Muscle of arm (tissue), 1 donor: ENCODE measurements at regions not wholly inside any gene's neighbourhood (a gene's known extent, or its start where the extent isn't known, plus 50 kb on each side); places are given as distances from the start of the nearest gene placed in this dataset.
A peak's percentile ranks its signal among the peaks of the same experiment; 100 is the strongest.

Experiments used
- DNase-seq: peaks from one replicate; pipeline ENCODE4 v3.0.0-alpha.2; 2013

DNA sequence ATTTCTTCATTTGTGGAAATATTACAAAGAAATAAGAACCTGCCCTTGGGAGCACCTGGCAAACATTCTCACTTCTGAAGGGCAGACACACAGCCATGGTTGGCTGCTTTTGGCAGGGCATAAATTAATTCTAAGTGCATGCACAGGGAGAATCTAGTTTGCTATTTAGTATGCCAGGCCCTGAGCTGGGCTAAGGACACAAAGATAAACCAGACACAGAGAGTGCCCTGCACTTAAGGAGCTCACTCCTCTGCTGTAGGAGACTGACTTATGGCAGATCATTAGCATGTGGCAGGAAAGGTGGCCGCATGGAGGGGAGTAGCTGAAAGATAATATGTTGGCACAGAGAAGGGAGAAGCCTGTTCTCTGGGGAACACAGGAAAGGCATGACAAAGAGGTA is 367.0 kb downstream of the LPIN1 start:
- DNase-seq, result no peak

DNA sequence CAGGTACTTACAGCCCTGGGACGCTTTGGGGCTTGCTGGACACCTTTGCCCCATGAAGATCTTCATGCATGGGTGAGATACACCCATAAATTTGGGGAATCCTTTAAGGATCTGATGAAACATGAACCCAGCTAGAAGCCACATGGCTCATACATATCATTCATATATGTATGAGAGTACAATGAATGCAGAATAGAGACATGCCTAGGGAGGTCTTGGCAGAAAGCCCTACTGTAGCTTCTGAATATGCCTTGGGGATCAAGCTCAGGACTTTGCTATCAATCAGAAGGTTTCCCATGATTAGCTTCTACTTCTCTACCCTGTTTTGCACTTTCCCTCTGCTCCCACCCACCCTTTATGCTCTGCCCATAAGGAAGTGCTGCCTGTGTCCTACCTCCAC is 368.4 kb downstream of the LPIN1 start:
- DNase-seq, result no peak

DNA sequence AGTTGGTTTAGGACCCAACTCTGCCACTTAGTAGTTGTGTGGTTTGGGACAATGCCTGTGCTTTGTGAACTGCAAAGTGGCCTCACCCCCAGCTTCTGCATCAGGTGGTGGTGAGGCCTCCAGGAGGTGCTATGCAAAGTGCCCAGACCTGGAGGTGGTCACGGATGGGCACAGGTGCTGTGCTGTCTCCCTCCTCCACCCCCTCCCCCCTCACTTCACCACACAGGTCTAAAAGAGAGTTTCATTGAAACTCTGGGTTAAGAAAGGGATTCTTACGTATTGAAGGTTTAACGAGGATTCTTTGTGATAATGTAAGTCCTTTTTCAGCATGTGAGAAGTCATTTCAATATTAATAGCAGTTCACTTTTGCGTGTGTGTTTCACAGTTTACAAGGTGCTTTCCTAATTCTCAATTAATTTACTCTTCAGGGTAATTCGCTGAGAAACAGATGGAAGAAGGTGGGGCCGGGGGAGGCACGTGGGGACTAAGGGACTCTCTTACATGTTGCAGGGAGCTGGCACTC is 369.9 kb downstream of the LPIN1 start:
- DNase-seq, result no peak

DNA sequence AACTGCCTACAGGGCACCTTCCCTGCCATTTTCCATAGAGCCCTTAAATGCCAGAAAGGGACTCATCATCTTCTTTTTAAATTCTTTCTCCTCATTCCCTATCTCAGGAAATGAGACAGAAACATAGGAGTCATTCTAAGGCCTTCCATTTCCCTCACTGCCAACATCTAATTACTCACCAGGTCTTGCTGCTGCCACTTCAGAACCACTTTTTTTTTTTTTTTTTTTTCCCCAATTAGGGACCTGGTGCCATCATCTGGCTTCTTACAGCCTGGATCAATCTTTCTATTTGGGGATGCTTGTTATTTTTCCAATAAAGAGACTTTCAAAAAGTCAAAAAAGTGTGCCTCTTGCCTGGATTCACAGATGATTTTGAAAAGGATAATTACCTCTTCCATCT is 373.4 kb downstream of the LPIN1 start:
- DNase-seq, result no peak

DNA sequence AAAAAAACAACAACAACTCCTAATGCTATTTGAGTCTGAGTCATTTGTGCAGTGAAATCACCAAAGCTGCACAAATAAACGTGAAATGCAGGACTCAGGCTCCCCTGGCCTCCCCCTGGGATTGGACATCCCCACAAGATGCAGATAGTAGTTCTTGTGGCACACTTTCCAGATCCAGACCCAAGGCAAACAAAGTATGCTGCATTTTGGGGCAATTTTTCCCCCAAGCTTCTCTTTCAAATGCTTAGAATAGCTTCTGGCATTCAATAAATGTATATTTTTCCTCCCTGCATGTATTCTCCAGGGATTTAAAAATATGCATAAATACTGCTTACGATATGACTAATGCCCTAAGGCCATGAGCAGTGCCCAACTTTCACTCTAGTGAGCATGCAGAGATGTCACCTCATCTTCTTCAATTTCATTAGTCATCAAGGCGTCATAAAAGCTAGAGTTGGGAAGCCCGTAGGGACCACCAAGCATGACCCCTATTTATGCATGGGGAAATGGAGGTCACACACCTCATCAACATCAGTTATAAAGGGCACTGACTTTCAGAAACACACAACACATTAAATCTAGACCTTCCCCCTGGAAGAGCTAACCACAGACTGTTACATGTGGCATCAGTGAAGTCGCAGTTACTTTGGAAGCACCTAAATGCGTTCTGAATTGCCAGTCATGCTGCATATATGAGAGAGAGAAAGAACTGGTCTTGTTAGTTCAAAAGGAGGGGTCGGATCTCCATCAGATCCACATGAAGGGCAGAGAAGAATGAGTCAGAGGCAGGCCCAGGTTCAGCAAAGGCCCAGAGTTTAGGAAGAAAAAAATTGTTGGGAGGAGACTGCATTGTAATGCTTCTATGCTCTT is 374.1 kb downstream of the LPIN1 start:
- no peak for DNase-seq

DNA sequence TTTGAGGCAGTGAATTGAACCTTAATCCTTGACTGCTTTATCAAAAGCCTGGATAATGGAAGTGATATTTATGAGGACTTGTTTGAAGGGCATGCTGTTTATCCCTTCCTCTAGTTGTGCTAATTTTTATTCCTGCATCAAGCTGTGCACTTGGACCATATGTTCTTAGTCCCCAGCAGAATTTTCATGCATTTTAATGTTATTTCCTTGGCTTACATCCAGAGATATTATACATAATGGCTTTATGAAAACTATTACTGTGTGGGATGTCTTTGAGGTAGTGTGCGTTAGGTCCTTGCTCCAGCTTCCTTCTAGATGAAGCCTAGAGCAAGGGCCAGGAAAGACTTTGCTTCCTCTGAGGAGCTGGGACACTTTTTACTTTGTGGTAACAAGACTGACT is 378.4 kb downstream of the LPIN1 start:
- DNase-seq, result no peak

DNA sequence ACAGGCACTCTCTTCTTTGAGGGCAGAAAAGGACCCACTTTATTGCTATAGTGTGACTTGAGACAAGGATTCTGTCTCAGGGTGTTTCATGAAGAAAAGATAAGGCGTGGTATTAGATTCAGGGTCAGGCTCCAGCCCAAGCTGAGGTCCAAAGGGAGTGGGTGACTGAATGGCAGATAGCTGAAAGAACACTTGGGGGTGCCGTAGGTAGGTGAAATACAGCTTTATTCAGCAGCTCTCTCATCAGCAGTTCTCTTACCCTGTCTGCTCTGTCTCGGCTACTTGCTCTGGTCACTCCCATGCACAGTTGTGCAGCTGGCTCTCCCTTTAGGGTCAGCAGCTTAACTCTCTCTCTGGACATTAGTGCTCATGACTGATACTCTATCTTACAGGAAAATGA is 379.9 kb downstream of the LPIN1 start:
- DNase-seq, result no peak

DNA sequence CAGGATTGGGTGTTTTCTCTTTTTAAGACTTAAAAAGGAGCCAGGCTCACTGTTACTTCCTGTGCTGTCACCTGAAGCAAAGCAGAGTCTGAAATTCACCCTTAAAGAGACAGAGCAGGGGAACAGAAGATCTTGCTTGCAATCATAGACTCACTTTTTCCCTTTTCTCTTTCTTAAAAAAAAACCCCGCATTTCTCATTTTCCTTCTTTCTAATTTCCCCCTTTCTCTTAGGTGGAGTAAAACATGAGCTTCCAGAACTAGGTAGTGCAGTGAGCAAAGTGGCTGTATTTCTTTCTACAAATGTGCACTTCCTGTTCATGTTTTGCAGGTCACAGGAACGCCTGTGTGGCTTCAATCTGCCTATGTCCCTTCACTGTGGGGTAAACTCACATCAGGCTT is 381.2 kb downstream of the LPIN1 start:
- no peak for DNase-seq

DNA sequence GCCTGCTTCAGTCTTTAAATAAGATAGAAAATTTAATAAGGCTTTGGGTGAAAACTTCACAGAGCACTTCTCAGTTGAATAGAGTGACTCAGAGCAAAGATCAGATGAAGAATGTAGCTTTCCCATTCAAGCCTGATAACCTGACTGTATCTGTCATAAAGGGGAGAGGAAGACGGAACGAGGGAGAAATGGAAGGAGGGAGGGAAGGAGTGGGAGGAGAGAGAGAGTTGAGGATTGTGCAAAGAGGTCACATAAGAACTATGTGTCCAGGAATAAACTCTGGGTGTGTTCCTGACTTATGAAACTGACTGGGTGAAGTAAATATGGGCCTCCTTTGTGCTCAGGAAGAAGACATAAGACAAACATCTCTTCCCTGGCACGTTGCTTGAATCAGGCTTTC is 385.5 kb downstream of the LPIN1 start:
- no peak for DNase-seq

DNA sequence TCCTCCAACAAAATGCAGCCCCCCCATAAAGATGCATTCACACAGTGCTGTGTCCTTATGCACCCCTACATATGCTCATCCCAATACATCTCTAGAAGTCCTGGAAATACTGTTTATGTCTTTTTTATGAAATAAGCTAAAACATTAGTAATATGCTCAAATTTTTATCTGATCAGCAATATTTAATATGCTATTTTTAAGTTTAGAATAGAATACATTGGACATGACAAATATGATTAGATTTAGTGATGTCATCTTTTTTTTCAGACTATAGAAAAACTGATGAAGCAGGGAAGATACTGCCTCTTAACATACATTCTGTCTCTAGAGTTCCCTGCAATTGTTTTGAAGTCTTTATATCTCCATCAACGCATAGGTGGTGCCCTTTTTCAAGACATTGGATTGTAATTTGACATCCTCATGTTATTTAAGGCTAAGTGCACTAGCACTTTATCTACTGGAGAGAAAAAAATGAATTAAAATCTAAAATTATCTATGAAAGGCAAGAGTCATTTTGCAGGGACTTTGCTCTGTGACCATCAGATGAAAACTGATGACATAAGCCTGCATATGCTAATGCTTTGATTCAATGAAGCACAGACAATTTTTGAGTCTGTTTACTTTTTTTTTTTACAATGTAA is 395.3 kb downstream of the LPIN1 start:
- no peak for DNase-seq

DNA sequence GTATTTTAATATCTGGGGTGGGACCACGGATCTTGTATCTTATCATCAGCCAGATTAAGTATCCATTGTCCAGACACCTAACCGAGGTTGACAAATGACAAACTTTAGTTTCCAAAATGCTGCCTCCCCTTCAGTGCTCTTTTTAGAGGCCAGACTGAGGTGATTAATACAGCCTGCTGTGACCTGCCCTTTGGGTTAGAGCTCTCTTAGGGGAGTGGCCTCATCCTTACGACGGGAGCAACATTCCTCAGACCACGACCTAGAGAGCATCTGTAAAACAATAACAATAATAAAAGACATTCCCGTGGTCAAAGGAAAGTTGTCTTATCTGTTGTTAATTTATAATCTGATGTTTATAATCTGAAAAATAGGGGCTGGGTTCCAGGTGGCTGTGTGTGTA is 405.3 kb downstream of the LPIN1 start:
- DNase-seq, result no peak

DNA sequence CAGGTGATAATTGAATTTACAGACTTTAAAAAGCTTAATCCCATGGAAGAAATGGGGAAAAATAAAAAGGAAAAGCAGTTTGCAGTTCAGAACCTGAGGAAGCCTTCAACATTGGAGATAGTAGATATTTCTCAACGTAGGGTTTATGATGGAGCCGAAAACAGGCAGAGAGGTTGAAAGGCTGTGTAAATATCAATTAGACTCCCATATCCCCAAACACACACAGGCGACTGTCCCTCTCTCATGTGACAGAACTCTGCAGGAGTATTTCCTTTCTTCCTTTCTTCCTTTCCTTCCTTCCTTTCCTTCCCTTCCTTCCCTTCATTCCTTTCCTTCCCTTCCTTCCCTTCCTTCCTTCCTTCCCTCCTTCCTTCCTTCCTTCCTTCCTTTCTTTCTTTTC is 406.5 kb downstream of the LPIN1 start:
- DNase-seq, result no peak

DNA sequence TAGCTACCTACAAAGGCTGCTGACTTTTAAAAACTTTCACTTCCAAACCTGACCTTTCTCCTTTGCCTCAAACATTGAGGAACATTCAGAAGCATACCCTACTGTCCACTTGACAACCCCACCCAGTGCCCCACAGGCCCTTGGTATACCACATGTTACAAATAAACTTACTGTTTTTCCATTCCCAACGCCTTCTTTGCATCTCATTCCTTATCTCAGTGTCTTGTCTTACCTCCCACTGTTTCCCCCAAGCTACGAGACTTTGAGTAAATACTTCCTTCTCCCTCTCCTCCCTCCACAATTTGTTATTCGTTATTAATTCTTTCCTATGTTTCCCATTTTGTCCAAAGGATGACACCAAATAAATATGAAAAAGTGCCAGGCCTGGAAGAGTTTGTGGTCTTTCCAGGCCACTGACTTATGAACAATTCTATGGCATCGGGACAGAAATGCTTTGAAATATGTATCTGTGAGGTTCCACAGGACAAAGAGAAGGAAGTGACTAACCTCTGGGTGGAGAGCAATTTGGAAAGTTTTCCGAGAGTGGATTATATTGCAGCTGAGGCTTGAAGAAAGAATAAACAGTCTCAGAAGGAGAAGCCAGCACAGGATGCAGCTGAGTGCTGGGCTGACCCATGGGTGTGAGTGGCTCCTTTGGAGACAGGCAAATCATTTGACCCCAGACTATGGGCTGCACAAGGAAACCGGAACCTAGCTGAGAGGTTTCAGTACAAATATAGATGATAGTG is 409.0 kb downstream of the LPIN1 start:
- peak; percentile 58 for DNase-seq

DNA sequence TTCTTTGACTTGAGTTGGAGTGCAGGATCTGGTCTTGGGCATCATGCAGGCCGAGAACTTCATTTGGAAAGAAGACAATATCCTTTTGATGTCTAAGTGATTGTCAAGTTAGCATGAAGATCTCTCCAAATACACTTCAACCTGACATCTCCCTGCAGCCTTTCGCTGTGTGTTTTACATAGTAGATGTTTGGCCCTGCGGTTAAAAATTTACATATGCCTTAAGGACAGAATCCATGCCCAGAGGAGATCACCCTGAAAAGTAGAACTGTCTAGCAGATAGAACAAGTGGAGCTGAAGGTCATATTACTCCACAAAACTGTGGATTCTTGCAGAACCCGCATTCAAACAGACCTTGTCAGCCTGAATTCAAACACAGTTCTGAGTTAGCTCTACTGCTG is 409.9 kb downstream of the LPIN1 start:
- no peak for DNase-seq

DNA sequence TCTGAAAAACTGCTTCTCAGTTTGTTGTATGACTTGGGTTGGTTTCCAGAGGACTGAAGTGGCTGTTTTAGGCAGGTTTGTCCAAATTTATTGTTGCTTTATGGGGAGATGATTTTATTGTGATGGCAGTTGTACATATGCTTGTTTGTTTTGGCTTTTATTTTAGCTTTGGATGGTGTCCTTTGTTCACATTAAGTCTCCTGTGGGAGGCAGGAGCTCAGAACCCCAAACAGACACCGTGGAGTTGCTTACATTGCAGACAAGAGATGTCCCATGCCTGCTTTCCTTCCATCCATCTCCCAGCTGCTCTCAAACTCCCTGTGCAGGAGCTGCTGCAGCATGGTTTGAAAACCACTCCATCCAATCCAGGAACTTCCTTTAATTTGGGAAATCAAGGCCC is 414.7 kb downstream of the LPIN1 start:
- no peak for DNase-seq

DNA sequence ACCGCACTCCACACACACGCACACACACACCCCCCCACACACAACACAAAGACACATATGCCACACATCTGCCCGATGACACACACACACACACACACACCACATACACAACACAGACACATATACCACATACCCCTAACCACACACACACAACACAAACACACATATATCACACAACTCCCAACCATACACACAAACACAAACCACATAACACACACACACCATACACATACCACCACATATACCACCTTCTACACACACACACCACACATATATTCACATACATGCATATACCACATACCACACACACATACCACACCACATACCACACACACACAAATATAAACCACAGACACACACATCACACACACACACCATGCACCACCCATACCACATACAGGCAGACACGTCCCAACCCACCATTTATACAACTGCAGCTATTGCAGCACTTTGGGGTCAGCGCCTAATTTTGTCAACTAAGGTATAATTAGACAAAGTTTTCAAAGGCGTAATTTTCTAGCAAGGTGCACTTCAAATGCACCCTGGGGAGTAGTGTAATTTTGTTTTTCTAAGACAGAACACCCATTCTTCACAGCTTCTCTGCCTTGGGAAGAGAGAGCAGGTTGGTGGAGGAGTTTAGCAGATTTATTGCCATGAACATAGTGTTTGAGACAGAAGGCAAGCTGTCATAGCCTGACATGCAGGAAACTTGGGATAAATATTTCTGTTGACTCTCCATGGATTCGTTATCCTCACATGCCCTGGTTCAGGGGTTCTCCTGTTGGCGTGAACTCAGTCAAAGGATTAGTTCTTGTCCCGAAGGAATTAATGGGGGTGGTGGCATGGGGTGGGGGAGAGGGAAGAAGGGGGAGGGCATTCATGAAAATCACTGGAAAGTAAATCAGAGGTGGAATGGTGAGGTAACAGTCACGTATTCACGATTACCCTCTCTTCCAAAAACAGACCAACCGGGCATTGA is 416.1 kb downstream of the LPIN1 start:
- no peak for DNase-seq

DNA sequence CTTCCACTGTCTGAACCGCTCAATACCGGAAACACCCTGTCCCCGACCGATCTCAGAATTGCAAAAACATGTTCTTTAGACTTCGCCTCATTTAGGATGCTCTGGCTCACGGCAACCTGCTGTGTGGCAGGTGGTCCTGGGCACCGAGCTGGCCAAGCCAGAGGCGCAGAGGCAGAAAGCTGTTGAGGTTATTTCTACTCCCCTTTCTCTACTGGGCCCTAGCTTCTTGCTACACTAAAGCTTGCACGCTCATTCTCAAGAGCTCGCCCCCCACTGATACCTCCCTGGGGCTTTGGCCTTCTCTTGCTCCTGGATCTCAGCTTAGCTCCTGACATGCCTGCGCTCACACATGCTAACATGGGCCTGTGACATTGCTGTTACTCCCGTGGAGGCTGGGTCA is 417.4 kb downstream of the LPIN1 start:
- no peak for DNase-seq

DNA sequence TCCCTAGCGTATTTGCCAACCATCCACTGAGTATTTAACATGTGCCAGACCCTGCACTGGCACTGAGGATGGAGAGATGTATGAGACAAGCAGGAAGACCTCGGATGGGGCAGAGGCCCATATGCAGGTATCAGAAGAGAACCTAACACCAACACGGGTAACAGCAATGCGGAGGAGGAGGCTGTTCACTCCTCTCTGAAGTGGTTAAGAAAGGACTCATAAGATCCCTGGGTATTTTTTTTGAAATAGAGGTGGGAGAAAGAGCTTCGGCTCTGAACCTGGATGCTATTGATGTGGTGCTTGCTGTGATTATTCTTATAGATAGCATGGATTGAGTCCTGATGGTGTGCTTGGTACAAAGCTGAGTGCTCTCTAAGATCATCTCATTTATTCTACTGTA is 418.3 kb downstream of the LPIN1 start:
- DNase-seq, result no peak

DNA sequence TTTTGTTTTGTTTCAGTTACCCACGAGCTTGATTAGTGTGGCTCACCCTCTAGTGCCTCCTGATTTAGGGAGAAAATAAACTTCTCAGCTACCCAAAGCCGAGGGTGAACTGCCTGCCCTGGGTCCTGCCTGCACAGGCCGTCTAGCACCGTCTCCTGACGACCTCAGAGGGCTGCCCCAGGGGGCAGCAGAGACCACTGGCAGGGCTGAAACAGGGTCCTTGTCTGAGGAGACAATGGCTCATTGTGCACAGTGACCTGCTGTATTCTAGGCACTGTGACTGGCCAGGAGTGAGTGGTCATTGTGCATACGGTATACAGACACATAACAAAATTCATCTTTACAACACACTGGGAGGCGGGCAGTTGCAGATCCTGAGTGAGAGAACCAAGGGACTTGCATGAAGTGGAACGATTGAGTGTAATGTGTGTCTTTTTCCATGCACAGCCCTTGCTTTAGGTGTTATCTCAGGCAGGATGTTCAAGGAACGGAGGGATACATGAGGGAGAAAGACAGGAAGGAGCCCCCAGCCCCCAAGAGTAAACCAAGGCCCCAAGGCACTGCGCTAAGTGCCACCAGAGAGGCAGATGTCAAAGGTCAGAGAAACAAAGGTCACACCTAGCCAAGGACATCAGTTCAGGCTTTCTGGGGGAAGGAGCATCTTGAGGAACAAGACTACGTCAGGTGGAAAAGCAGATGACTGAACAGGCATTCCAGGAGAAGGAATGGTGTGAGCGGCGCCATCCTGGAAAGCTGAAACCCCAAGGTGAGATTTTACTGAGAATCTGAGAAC is 421.3 kb downstream of the LPIN1 start:
- DNase-seq, result no peak

DNA sequence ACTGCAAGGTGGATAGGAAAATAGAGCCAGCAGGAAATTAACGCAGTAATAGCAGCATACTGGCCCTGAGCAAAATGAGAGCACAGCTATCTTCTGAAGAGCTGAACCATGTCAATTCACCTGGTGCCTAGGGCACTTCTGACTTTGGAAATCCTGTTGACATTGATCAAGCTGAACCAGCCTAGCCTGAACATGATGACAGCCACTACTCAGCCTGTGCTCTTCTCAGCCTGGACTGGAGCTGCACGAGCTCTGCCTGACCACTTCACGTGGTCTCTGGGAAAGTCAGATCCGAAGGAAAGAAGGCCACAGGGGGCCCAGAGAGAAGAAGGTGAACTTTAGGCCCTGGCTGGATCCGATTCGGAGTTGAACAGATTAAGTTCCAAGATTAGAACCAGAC is 421.9 kb downstream of the LPIN1 start:
- DNase-seq, result no peak
